Pancreas (tissue), 10 donors: ENCODE measurements at regions not wholly inside any gene's neighbourhood (a gene's known extent, or its start where the extent isn't known, plus 50 kb on each side); places are given as distances from the start of the nearest gene placed in this dataset.

Experiments used
- ATAC-seq, 4 donors: fragments of 200-7000 bp; cut with Tn5 transposase; one replicate each; pipeline versions ENCODE4 v1.8.0 to v1.9.1; 2020; ENCODE audit warnings: mild to moderate bottlenecking in 4 of 4, moderate library complexity in 4 of 4
- DNase-seq, 6 donors: peaks; one replicate each; pipeline ENCODE4 v3.0.0-alpha.2; 2020
- FAIRE-seq: peaks from 2 replicates; lab custom pipeline; 2012; peaks lifted over from hg19 to GRCh38; lab: Jason Lieb, UNC
- H3K27ac ChIP-seq, 4 donors: fragments of 200-600 bp; sonication (generic); 1 replicate in 3 of 4; 2 replicates in 1 of 4; pipeline versions ENCODE4 v1.5.0 to v1.8.0; 2020
- H3K27me3 ChIP-seq, 4 donors: fragments of 200-600 bp; one replicate each; pipeline ENCODE4 v1.8.0; 2021
- H3K36me3 ChIP-seq, 3 donors: fragments of 200-600 bp; sonication (generic) in 1 of 3; one replicate each; pipeline versions ENCODE4 v1.5.0 to v1.8.0; 2020 to 2021
- H3K4me1 ChIP-seq, 3 donors: fragments of 200-600 bp; one replicate each; pipeline ENCODE4 v1.8.0; 2021
- H3K4me3 ChIP-seq, 4 donors: fragments of 200-600 bp; sonication (generic) in 2 of 4; one replicate each; pipeline versions ENCODE4 v1.5.0 to v1.8.0; 2020 to 2021
- H3K9me3 ChIP-seq, 4 donors: fragments of 200-600 bp; one replicate each; pipeline ENCODE4 v1.8.0; 2021
- CTCF ChIP-seq, 4 donors: fragments of 200-600 bp; sonication (generic) in 3 of 4; IDR thresholded peaks; one replicate each; pipeline versions ENCODE4 v1.5.0 to v1.8.0; 2021; ENCODE audit warnings: antibody characterized with exemption in 4 of 4
- WGBS, 2 donors: extraction: QIAGEN DNeasy Blood & Tissue Kit; methylation state at CpG; one replicate each; pipeline ENCODE4 v1.1.7; 2013; 5-methylcytosine and 5-hydroxymethylcytosine counted together
- intact Hi-C, 3 donors: fragments of 100-400 bp; cut with DNase I; formaldehyde crosslinking; loops; one replicate each; pipeline versions ENCODE4 v1.11.1 to v1.14.2; 2022
- donor health status: healthy with polysubstance abuse.
- donor health status: DM: no; HTN: no; CAD: no; lungs with moderate emphysema.
- donor health status: DM: no; HTN: no; CAD: no.
- donor health status: control.
- donor health status: control.
- donor health status: Bipolar disorder and iron deficiency.
- donor health status: DM: yes; HTN: yes; CAD: no.
- donor health status: DM: no; HTN: no; CAD: no.
- donor health status: DM: no; HTN: no; CAD: no.
- donor health status: DM: yes; HTN: yes; CAD: no.

GRCh38 chrX:150257353-150258175, 105.6 kb upstream of the MAMLD1 start:
- Histone ChIP-seq H3K27ac (no peak overlapping the region), H3K4me1 (no peaks in the 10 kb centered on the region), H3K9me3 (no peaks in the 10 kb centered on the region), H3K27me3 (no peaks in the 10 kb centered on the region), H3K4me3 (no peak overlapping the region), H3K36me3 (no peaks in the 10 kb centered on the region)
- no peak for ATAC-seq
- no peak for DNase-seq
- no peak for TF ChIP-seq CTCF (IDR thresholded peaks at IDR 0.05)
- intact Hi-C loops, result no loop called here
- 72 to 91% methylated on average over 1 of the region's 1 CpG for WGBS, 2 donors
- no peak for FAIRE-seq

GRCh38 chrX:150258176-150258425, 105.0 kb upstream of the MAMLD1 start:
- FAIRE-seq (no peak), ATAC-seq (no peak), DNase-seq (no peak)
- Histone ChIP-seq H3K9me3 (no peaks in the 10 kb centered on the region), H3K27me3 (no peaks in the 10 kb centered on the region), H3K27ac (no peak overlapping the region), H3K36me3 (no peaks in the 10 kb centered on the region), H3K4me3 (no peak overlapping the region), H3K4me1 (no peaks in the 10 kb centered on the region)
- TF ChIP-seq CTCF (IDR thresholded peaks at IDR 0.05), result no peak
- intact Hi-C loops, result no loop called here
- WGBS, 2 donors, result 100% methylated on average over 1 of the region's 1 CpG

GRCh38 chrX:150258463-150259430, 104.4 kb upstream of the MAMLD1 start:
- Histone ChIP-seq H3K27me3 (no peaks in the 10 kb centered on the region), H3K27ac (no peak overlapping the region), H3K4me1 (no peaks in the 10 kb centered on the region), H3K4me3 (no peak overlapping the region), H3K9me3 (no peaks in the 10 kb centered on the region), H3K36me3 (no peaks in the 10 kb centered on the region)
- ATAC-seq, result no peak
- DNase-seq, result no peak
- no peak for TF ChIP-seq CTCF (IDR thresholded peaks at IDR 0.05)
- FAIRE-seq, result no peak
- intact Hi-C loops, result no loop called here
- WGBS, 2 donors, result 76 to 91% methylated on average over 11 of the region's 11 CpGs

GRCh38 chrX:150262456-150262855, 100.7 kb upstream of the MAMLD1 start:
- Histone ChIP-seq H3K27me3 (no peaks in the 10 kb centered on the region), H3K4me3 (no peak overlapping the region), H3K27ac (no peak overlapping the region), H3K9me3 (no peaks in the 10 kb centered on the region), H3K36me3 (no peaks in the 10 kb centered on the region), H3K4me1 (no peaks in the 10 kb centered on the region)
- FAIRE-seq (no peak), DNase-seq (no peak), ATAC-seq (no peak)
- intact Hi-C loops, result no loop called here
- TF ChIP-seq CTCF (IDR thresholded peaks at IDR 0.05), result no peak
- whole genome bisulfite sequencing, 2 donors, result 55 to 77% methylated on average over 3 of the region's 3 CpGs
